HG03108 (cell line): ENCODE measurements at regions not wholly inside any gene's neighbourhood (a gene's known extent, or its start where the extent isn't known, plus 50 kb on each side); places are given as distances from the start of the nearest gene placed in this dataset.
"Not testable (repeated sequence)": the region's sequence is repeated elsewhere in the genome, so short reads cannot be mapped to it uniquely, and the experiment has no call there.

ENCODE experiments used
- ATAC-seq: cut with Tn5 transposase; IDR thresholded peaks from one replicate; pipeline ENCODE4 v1.9.1; 2021; ENCODE audit warnings: moderate library complexity; ENCODE audit not compliant: unreplicated experiment

GRCh38 chr6:15813698-15814097 lies 150.9 kb upstream of the DTNBP1 start:
- not testable (repeated sequence) for ATAC-seq

GRCh38 chr6:15811107-15811506 lies 148.3 kb upstream of the DTNBP1 start:
- ATAC-seq, result no peak

GRCh38 chr6:15810618-15811017 lies 147.8 kb upstream of the DTNBP1 start:
- no peak for ATAC-seq

GRCh38 chr6:15809367-15809766 lies 146.5 kb upstream of the DTNBP1 start:
- ATAC-seq, result no peak

- ATAC-seq, result no peak
These were observed 141.6 kb upstream of the DTNBP1 start for GRCh38 chr6:15804164-15805154.

- no peak for ATAC-seq
These were observed 139.6 kb upstream of the DTNBP1 start for GRCh38 chr6:15802466-15802865.

GRCh38 chr6:15801912-15802311 lies 139.1 kb upstream of the DTNBP1 start:
- no peak for ATAC-seq

- no peak for ATAC-seq
These were observed 138.2 kb upstream of the DTNBP1 start for GRCh38 chr6:15800841-15801617.

GRCh38 chr6:15798533-15799255 lies 135.9 kb upstream of the DTNBP1 start:
- no peak for ATAC-seq

- ATAC-seq, result no peak
These were observed 134.0 kb upstream of the DTNBP1 start for GRCh38 chr6:15796844-15797243.

GRCh38 chr6:15796130-15796771 lies 133.4 kb upstream of the DTNBP1 start:
- ATAC-seq, result no peak

GRCh38 chr6:15793826-15794225 lies 131.0 kb upstream of the DTNBP1 start:
- ATAC-seq, result no peak

GRCh38 chr6:15793288-15793687 lies 130.5 kb upstream of the DTNBP1 start:
- ATAC-seq, result no peak

GRCh38 chr6:15792842-15793241 lies 130.0 kb upstream of the DTNBP1 start:
- no peak for ATAC-seq

GRCh38 chr6:15791448-15792181 lies 128.8 kb upstream of the DTNBP1 start:
- no peak for ATAC-seq

GRCh38 chr6:15790116-15790515 lies 127.3 kb upstream of the DTNBP1 start:
- ATAC-seq, result no peak

GRCh38 chr6:15786846-15787245 lies 124.0 kb upstream of the DTNBP1 start:
- no peak for ATAC-seq

- ATAC-seq, result no peak
These were observed 120.7 kb upstream of the DTNBP1 start for GRCh38 chr6:15783484-15783883.

GRCh38 chr6:15781890-15782289 lies 119.1 kb upstream of the DTNBP1 start:
- no peak for ATAC-seq

GRCh38 chr6:15781333-15781732 lies 118.5 kb upstream of the DTNBP1 start:
- no peak for ATAC-seq
